OCI-LY3 (cell line): ENCODE measurements at regions not wholly inside any gene's neighbourhood (a gene's known extent, or its start where the extent isn't known, plus 50 kb on each side); places are given as distances from the start of the nearest gene placed in this dataset.

ENCODE experiments used
- H2AFZ ChIP-seq: fragments of 200-600, 300-600 bp; shearing (Covaris generic); 2 replicates; pipeline ENCODE4 v1.6.0; 2014; ENCODE audit warnings: antibody characterized with exemption, low read depth, low read length
- H3K27ac ChIP-seq: fragments of 200-600, 300-600 bp; sonication (generic); 2 replicates; pipeline ENCODE4 v1.5.1; 2014; ENCODE audit warnings: mild to moderate bottlenecking, low read length, moderate library complexity, mixed read lengths
- H3K27me3 ChIP-seq: fragments of 200-600, 300-600 bp; sonication (generic); 2 replicates; pipeline ENCODE4 v1.6.1; 2014; ENCODE audit warnings: low read depth, low read length, mixed read lengths
- H3K36me3 ChIP-seq: fragments of 200-600, 300-600 bp; sonication (generic); replicated peaks from 2 replicates; pipeline ENCODE3; 2014; ENCODE audit warnings: low read depth, low read length, mixed read lengths
- H3K4me1 ChIP-seq: fragments of 300-600, 200-600 bp; sonication (generic); 2 replicates; pipeline ENCODE4 v1.6.1; 2014; ENCODE audit warnings: low read length, mixed read lengths
- H3K4me2 ChIP-seq: fragments of 200-600, 300-600 bp; sonication (generic); 2 replicates; pipeline ENCODE4 v1.6.1; 2014; ENCODE audit warnings: low read length, mixed read lengths
- H3K4me3 ChIP-seq: fragments of 300-600, 200-600 bp; sonication (generic); 2 replicates; pipeline ENCODE4 v1.5.1; 2014; ENCODE audit warnings: antibody characterized with exemption, mild to moderate bottlenecking, low read length, moderate library complexity
- H3K79me2 ChIP-seq: fragments of 300-600, 200-600 bp; shearing (Covaris generic); 2 replicates; pipeline ENCODE4 v1.6.1; 2014; ENCODE audit warnings: mild to moderate bottlenecking, low read length, mixed read lengths
- H3K9ac ChIP-seq: fragments of 300-600, 200-600 bp; shearing (Covaris generic); 2 replicates; pipeline ENCODE4 v1.6.0; 2014; ENCODE audit warnings: mild to moderate bottlenecking, low read length, moderate library complexity
- H3K9me3 ChIP-seq: fragments of 200-600, 300-600 bp; shearing (Covaris generic); 2 replicates; pipeline ENCODE4 v1.6.1; 2014; ENCODE audit warnings: low read length, mixed read lengths; ENCODE audit not compliant: insufficient read depth
- H4K20me1 ChIP-seq: fragments of 200-600, 300-600 bp; sonication (generic); 2 replicates; pipeline ENCODE4 v1.6.1; 2016; ENCODE audit warnings: low read length, mixed read lengths; ENCODE audit not compliant: insufficient read depth
- EZH2phosphoT487 ChIP-seq: fragments of 200-600 bp; shearing (Covaris generic); IDR thresholded peaks from 2 replicates; pipeline ENCODE4 v1.6.1; 2018; ENCODE audit warnings: antibody characterized with exemption, mixed run types, low read depth
- TF ChIP-seq, protein P1 (sequence below): fragments of 200-600, 300-600 bp; sonication (generic); IDR thresholded peaks from 2 replicates; pipeline ENCODE4 v1.5.1; 2014; ENCODE audit warnings: antibody characterized with exemption, low read length, low read depth

DNA sequence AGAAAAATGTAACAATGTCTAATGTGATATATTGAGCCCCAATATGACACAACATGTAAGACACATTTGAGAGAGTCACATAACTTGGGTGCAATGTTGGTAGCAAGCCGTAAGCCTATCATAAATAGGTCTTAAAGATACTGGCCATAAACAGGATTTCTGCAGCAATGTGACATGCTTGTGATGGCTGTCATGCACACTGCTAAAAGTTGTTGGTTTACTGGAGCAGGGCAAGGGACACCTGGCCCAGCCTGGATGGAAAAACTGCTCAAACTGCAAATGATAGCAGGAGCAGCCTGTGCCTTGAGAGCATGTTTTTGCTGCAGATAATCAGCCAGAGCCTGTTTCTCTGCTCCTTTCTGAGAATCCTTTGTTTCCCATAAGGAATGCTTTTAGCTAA, 136.7 kb upstream of the ZNF91 start:
- TF ChIP-seq, protein P1, sequence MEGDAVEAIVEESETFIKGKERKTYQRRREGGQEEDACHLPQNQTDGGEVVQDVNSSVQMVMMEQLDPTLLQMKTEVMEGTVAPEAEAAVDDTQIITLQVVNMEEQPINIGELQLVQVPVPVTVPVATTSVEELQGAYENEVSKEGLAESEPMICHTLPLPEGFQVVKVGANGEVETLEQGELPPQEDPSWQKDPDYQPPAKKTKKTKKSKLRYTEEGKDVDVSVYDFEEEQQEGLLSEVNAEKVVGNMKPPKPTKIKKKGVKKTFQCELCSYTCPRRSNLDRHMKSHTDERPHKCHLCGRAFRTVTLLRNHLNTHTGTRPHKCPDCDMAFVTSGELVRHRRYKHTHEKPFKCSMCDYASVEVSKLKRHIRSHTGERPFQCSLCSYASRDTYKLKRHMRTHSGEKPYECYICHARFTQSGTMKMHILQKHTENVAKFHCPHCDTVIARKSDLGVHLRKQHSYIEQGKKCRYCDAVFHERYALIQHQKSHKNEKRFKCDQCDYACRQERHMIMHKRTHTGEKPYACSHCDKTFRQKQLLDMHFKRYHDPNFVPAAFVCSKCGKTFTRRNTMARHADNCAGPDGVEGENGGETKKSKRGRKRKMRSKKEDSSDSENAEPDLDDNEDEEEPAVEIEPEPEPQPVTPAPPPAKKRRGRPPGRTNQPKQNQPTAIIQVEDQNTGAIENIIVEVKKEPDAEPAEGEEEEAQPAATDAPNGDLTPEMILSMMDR: no peak
- TF ChIP-seq EZH2phosphoT487: no peak
- H3K4me1 ChIP-seq: peaks cover 9% of the 10 kb centered on the region; the same call in 1 of the 2 replicates

DNA sequence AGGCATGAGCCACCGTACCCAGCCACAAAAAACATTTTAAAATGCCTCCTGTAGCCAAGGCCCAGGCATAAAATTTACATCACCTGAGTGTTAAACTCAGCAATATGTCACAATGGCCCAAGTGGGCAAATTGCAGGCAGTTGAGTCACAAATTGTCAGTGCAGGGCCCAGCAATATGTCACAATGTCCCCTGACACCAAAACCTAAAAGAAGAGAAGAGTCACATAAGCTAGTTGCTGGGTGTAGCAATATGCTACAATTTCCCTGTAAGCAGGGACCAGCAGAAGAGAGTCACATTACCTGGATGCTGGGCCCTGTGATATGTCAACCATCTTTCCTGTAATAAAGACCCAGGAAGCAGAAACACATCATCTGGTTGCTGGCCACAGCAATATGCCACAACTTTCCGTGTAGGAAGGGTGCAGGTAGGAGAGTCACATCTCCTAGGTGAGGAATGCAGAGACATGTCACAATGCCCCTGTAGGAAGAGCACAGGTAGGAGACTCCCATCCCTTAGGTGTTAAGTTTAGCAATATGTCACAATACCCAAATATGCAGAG, 136.0 kb upstream of the ZNF91 start:
- Histone ChIP-seq H3K27me3 (no peaks in the 10 kb centered on the region), H3K4me3 (no peak overlapping the region), H2AFZ (no peak overlapping the region), H3K4me2 (no peak overlapping the region), H4K20me1 (no peaks in the 10 kb centered on the region), H3K27ac (no peak overlapping the region), H3K9ac (no peak overlapping the region), H3K9me3 (peaks cover 38% of the 10 kb centered on the region), H3K36me3 (no peaks in the 10 kb centered on the region), H3K4me1 (peaks cover 9% of the 10 kb centered on the region; the same call in 1 of the 2 replicates), H3K79me2 (no peaks in the 10 kb centered on the region)
- no peak for TF ChIP-seq EZH2phosphoT487
- TF ChIP-seq, protein P1: no peak

More for the DNA sequence above, 136.7 kb upstream of the ZNF91 start:
- no peak overlapping the region for H3K27ac ChIP-seq
- H4K20me1 ChIP-seq: no peaks in the 10 kb centered on the region
- no peak overlapping the region for H2AFZ ChIP-seq
- H3K4me3 ChIP-seq: no peak overlapping the region
- H3K79me2 ChIP-seq: no peaks in the 10 kb centered on the region
- H3K4me2 ChIP-seq: no peak overlapping the region
- no peak overlapping the region for H3K9ac ChIP-seq
- no peaks in the 10 kb centered on the region for H3K36me3 ChIP-seq
- no peaks in the 10 kb centered on the region for H3K27me3 ChIP-seq
- H3K9me3 ChIP-seq: peaks cover 36% of the 10 kb centered on the region

DNA sequence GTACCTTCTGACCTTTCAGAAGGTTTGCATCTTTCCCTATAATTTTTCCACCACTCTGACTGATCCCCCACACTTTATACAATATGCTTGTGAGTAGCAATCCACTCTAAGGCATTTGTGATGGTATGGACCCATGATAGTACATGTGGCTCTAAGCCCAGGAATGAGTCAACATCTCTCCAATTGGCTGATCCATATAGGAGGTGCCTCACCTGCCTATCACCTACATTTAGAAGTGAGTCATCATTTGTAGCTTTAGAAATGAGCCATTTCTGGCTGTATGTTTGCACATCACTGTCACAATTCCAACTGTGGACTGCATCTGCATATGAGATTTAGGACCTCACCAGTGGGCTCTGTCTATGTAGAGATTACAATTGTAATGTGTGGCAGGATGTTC, 133.1 kb upstream of the ZNF91 start:
- Histone ChIP-seq H3K9me3 (peaks cover 38% of the 10 kb centered on the region), H3K4me2 (no peak overlapping the region), H3K4me3 (no peak overlapping the region), H3K27me3 (no peaks in the 10 kb centered on the region), H3K79me2 (no peaks in the 10 kb centered on the region), H2AFZ (no peak overlapping the region), H3K9ac (no peak overlapping the region), H4K20me1 (no peaks in the 10 kb centered on the region), H3K27ac (peak overlapping the region; percentile 11; the same call in 1 of the 2 replicates), H3K36me3 (peaks cover 2% of the 10 kb centered on the region), H3K4me1 (peaks cover 9% of the 10 kb centered on the region; the same call in 1 of the 2 replicates)
- TF ChIP-seq EZH2phosphoT487: no peak

DNA sequence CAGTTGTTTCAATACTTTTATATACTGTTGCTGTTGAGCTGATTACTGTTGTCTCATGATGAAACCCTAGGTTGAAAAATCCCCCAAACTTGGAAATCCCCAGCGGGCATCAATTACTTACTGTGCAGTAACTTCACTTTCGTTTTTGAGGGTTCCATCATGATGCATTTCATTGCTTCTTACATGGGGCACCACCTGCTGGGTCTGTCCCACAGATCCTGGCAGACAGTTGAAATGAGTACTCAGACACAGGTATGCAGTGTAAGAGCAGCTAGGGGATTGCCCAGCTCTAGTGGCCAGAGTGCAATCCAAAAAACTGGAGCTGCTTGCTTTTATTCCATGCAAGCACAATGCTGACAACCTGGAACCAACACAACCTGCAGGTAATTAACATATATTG, 132.5 kb upstream of the ZNF91 start:
- Histone ChIP-seq H3K36me3 (peaks cover 2% of the 10 kb centered on the region), H3K9me3 (peaks cover 38% of the 10 kb centered on the region), H3K79me2 (no peaks in the 10 kb centered on the region), H3K9ac (no peak overlapping the region; the same call in 1 of the 2 replicates), H3K4me2 (peak overlapping the region; percentile 3; the same call in 1 of the 2 replicates), H3K4me3 (no peak overlapping the region), H4K20me1 (no peaks in the 10 kb centered on the region), H2AFZ (no peak overlapping the region), H3K4me1 (peaks cover 9% of the 10 kb centered on the region; the same call in 1 of the 2 replicates), H3K27me3 (no peaks in the 10 kb centered on the region), H3K27ac (peak overlapping the region; percentile 67)
- TF ChIP-seq, protein P1: no peak
- TF ChIP-seq EZH2phosphoT487: no peak
